ENCODE measurements at regions not wholly inside any gene's neighbourhood (a gene's known extent, or its start where the extent isn't known, plus 50 kb on each side); places are given as distances from the start of the nearest gene placed in this dataset.
"Not testable (repeated sequence)": the region's sequence is repeated elsewhere in the genome, so short reads cannot be mapped to it uniquely, and the experiment has no call there.

- DNase-seq (ENCODE audit: low read depth) = no peak
Observed at GRCh38 chr12:74129702-74130101, 407.9 kb upstream of the ATXN7L3B start.

- DNase-seq (ENCODE audit: low read depth) = no peak
Observed at GRCh38 chr12:74144396-74144795, 393.2 kb upstream of the ATXN7L3B start.

- DNase-seq (ENCODE audit: low read depth) = no peak
Observed at GRCh38 chr12:74145328-74145727, 392.3 kb upstream of the ATXN7L3B start.

- no peak for DNase-seq (ENCODE audit: low read depth)
Observed at GRCh38 chr12:74148849-74149248, 388.8 kb upstream of the ATXN7L3B start.

- no peak for DNase-seq (ENCODE audit: low read depth)
Observed at GRCh38 chr12:74152370-74152769, 385.3 kb upstream of the ATXN7L3B start.

- no peak for DNase-seq (ENCODE audit: low read depth)
Observed at GRCh38 chr12:74166096-74166495, 371.5 kb upstream of the ATXN7L3B start.

GRCh38 chr12:74169607-74170006 is 368.0 kb upstream of the ATXN7L3B start:
- DNase-seq (ENCODE audit: low read depth) = no peak

- no peak for DNase-seq (ENCODE audit: low read depth)
Observed at GRCh38 chr12:74170645-74171477, 366.8 kb upstream of the ATXN7L3B start.

- DNase-seq (ENCODE audit: low read depth) = no peak
Observed at GRCh38 chr12:74171478-74171909, 366.1 kb upstream of the ATXN7L3B start.

- not testable (repeated sequence) for DNase-seq (ENCODE audit: low read depth)
Observed at GRCh38 chr12:74174961-74175360, 362.7 kb upstream of the ATXN7L3B start.

GRCh38 chr12:74185360-74185759 is 352.3 kb upstream of the ATXN7L3B start:
- no peak for DNase-seq (ENCODE audit: low read depth)

GRCh38 chr12:74193191-74193590 is 344.4 kb upstream of the ATXN7L3B start:
- DNase-seq (ENCODE audit: low read depth) = no peak

- DNase-seq (ENCODE audit: low read depth) = no peak
Observed at GRCh38 chr12:74204236-74204635, 333.4 kb upstream of the ATXN7L3B start.

GRCh38 chr12:74227846-74228545 is 309.6 kb upstream of the ATXN7L3B start:
- no peak for DNase-seq (ENCODE audit: low read depth)

- DNase-seq (ENCODE audit: low read depth) = no peak
Observed at GRCh38 chr12:74229671-74230070, 308.0 kb upstream of the ATXN7L3B start.

GRCh38 chr12:74235342-74235741 is 302.3 kb upstream of the ATXN7L3B start:
- no peak for DNase-seq (ENCODE audit: low read depth)

GRCh38 chr12:74241341-74241740 is 296.3 kb upstream of the ATXN7L3B start:
- DNase-seq (ENCODE audit: low read depth) = no peak

GRCh38 chr12:74242088-74242487 is 295.5 kb upstream of the ATXN7L3B start:
- no peak for DNase-seq (ENCODE audit: low read depth)

GRCh38 chr12:74245458-74245857 is 292.2 kb upstream of the ATXN7L3B start:
- no peak for DNase-seq (ENCODE audit: low read depth)

GRCh38 chr12:74250891-74251290 is 286.7 kb upstream of the ATXN7L3B start:
- no peak for DNase-seq (ENCODE audit: low read depth)

GRCh38 chr12:74253826-74254225 is 283.8 kb upstream of the ATXN7L3B start:
- DNase-seq (ENCODE audit: low read depth) = not testable (repeated sequence)

GRCh38 chr12:74254784-74255183 is 282.9 kb upstream of the ATXN7L3B start:
- DNase-seq (ENCODE audit: low read depth) = no peak

- DNase-seq (ENCODE audit: low read depth) = no peak
Observed at GRCh38 chr12:74259199-74259598, 278.4 kb upstream of the ATXN7L3B start.

Data from GM04503 (cell line).